ENCODE measurements at regions not wholly inside any gene's neighbourhood (a gene's known extent, or its start where the extent isn't known, plus 50 kb on each side); places are given as distances from the start of the nearest gene placed in this dataset.
"Not testable (repeated sequence)": the region's sequence is repeated elsewhere in the genome, so short reads cannot be mapped to it uniquely, and the experiment has no call there.

- no peak for DNase-seq
- no peak for ATAC-seq
- Histone ChIP-seq H3K9me3 (no peaks in the 10 kb centered on the region), H3K27me3 (peaks cover 0 to 4% (median 0%) of the 10 kb centered on the region in 7 donors), H3K36me3 (no peaks in the 10 kb centered on the region), H3K4me1 (no peaks in the 10 kb centered on the region), H3K27ac (no peak overlapping the region), H3K4me3 (no peak overlapping the region)
- no peak for TF ChIP-seq CTCF (IDR thresholded peaks at IDR 0.05)
- intact Hi-C loops (cut with DNase I), result no loop called here
- WGBS, 2 donors, result 87 to 88% methylated on average over 2 of the region's 2 CpGs
Observed at GRCh38 chr13:70985371-70985770, 877.1 kb upstream of the KLHL1 start.

- H3K4me1 ChIP-seq; H3K36me3 ChIP-seq; H3K9me3 ChIP-seq; H3K27me3 ChIP-seq; DNase-seq; H3K27ac ChIP-seq; ATAC-seq; intact Hi-C loops (cut with DNase I); H3K4me3 ChIP-seq: not testable (repeated sequence)
Observed at GRCh38 chr13:70981219-70981618, 873.0 kb upstream of the KLHL1 start.

- WGBS, 2 donors, result 65 to 67% methylated on average over 5 of the region's 5 CpGs
- TF ChIP-seq CTCF (IDR thresholded peaks at IDR 0.05), result no peak
- ATAC-seq, result no peak
- no peak overlapping the region for H3K4me3 ChIP-seq
- no peaks in the 10 kb centered on the region for H3K9me3 ChIP-seq
- no peaks in the 10 kb centered on the region for H3K27me3 ChIP-seq
- no peaks in the 10 kb centered on the region for H3K4me1 ChIP-seq
- no peak overlapping the region for H3K27ac ChIP-seq
- intact Hi-C loops (cut with DNase I), result loop anchor here in 2 of 10 donors (5.0 to 10.0 kb wide), 3 partner anchors 258 to 915 kb away; no protein-coding TSS in a partner anchor
- DNase-seq, result no peak
- no peaks in the 10 kb centered on the region for H3K36me3 ChIP-seq
Observed at GRCh38 chr13:70969321-70969720, 861.1 kb upstream of the KLHL1 start.

GRCh38 chr13:70967564-70967963, 859.3 kb upstream of the KLHL1 start:
- no peak for TF ChIP-seq CTCF (IDR thresholded peaks at IDR 0.05)
- ATAC-seq (no peak), DNase-seq (no peak)
- 94 to 96% methylated on average over 9 of the region's 9 CpGs for WGBS, 2 donors
- H3K9me3 ChIP-seq, result no peaks in the 10 kb centered on the region
- H3K4me1 ChIP-seq, result no peaks in the 10 kb centered on the region
- H3K36me3 ChIP-seq, result no peaks in the 10 kb centered on the region
- no peak overlapping the region for H3K4me3 ChIP-seq
- intact Hi-C loops (cut with DNase I), result loop anchor here in 2 of 10 donors (5.0 to 10.0 kb wide), 3 partner anchors 260 to 917 kb away; no protein-coding TSS in a partner anchor
- H3K27ac ChIP-seq, result no peak overlapping the region
- no peaks in the 10 kb centered on the region for H3K27me3 ChIP-seq

GRCh38 chr13:70964874-70965273, 856.6 kb upstream of the KLHL1 start:
- ATAC-seq (no peak), DNase-seq (no peak)
- no peak overlapping the region for H3K27ac ChIP-seq
- no peak for TF ChIP-seq CTCF (IDR thresholded peaks at IDR 0.05)
- no peaks in the 10 kb centered on the region for H3K9me3 ChIP-seq
- H3K4me3 ChIP-seq, result no peak overlapping the region
- intact Hi-C loops (cut with DNase I), result loop anchor here in 3 of 10 donors (5.0 to 10.0 kb wide), 4 partner anchors 262 to 920 kb away; no protein-coding TSS in a partner anchor
- H3K27me3 ChIP-seq, result no peaks in the 10 kb centered on the region
- WGBS, 2 donors, result 24 to 41% methylated on average over 1 of the region's 1 CpG
- H3K4me1 ChIP-seq, result no peaks in the 10 kb centered on the region
- no peaks in the 10 kb centered on the region for H3K36me3 ChIP-seq
